ENCODE measurements at regions not wholly inside any gene's neighbourhood (a gene's known extent, or its start where the extent isn't known, plus 50 kb on each side); places are given as distances from the start of the nearest gene placed in this dataset.

- Histone ChIP-seq H2BK5ac (ENCODE audit: low read depth, low read length) (no peak overlapping the region), H3K9ac (replicated peaks in 1 of 4; ENCODE audit: extremely low read depth in 1 of 4, low read depth in 3 of 4, low read length in 3 of 4) (no peak overlapping the region), H3K4me2 (ENCODE audit: insufficient read depth in 1 of 2, low read depth in 2 of 2, low read length in 2 of 2) (no peak overlapping the region), H2BK20ac (ENCODE audit: low read length) (0 out of 2 replicates have a peak overlapping the region, but pooled peaks have one; percentile 1), H2AFZ (ENCODE audit: low read length) (peak overlapping the region; percentile 33; the same call in 1 of the 2 replicates), H3K27ac (ENCODE audit: low read depth, low read length) (no peak overlapping the region), H2BK15ac (ENCODE audit: low read length) (no peak overlapping the region), H4K5ac (ENCODE audit: insufficient read length, low read depth, low read length) (no peak overlapping the region), H3K23me2 (ENCODE audit: low read depth, low read length) (no peaks in the 10 kb centered on the region), H3K56ac (replicated peaks; ENCODE audit: insufficient read length, low read depth, low read length) (no peak overlapping the region), H2BK12ac (ENCODE audit: low read depth, low read length) (no peak overlapping the region), H3K4me3 (ENCODE audit: extremely low read depth in 1 of 4, insufficient read depth in 2 of 4, low read depth in 3 of 4, low read length in 4 of 4) (no peak overlapping the region), H3K14ac (ENCODE audit: insufficient read length) (no peak overlapping the region), H3K9me3 (ENCODE audit: insufficient read depth in 2 of 2, low read depth in 1 of 2, low read length in 1 of 2) (no peaks in the 10 kb centered on the region), H2BK120ac (replicated peaks; ENCODE audit: low read depth, low read length) (no peak overlapping the region), H3K27me3 (replicated peaks in 1 of 4; ENCODE audit: control insufficient read depth in 3 of 4, extremely low read depth in 1 of 4, insufficient read depth in 3 of 4, low read length in 3 of 4) (no peaks in the 10 kb centered on the region), H4K8ac (ENCODE audit: extremely low read depth, insufficient read depth, low read length) (no peak overlapping the region), H3K18ac (ENCODE audit: extremely low read depth, low read length) (no peak overlapping the region), H4K20me1 (replicated peaks in 1 of 2; ENCODE audit: control insufficient read depth in 1 of 2, insufficient read depth in 2 of 2, low read length in 2 of 2) (no peaks in the 10 kb centered on the region), H2AK5ac (ENCODE audit: low read depth, low read length) (no peak overlapping the region), H3K4me1 (replicated peaks in 1 of 4; ENCODE audit: control insufficient read depth in 3 of 4, insufficient read depth in 4 of 4, low read length in 3 of 4) (peaks cover 0 to 4% (median 3%) of the 10 kb centered on the region in 4 experiments; a peak in 2 of 7 replicates), H3K79me1 (ENCODE audit: low read depth, low read length) (no peaks in the 10 kb centered on the region), H3K23ac (ENCODE audit: insufficient read length) (no peak overlapping the region), H4K91ac (replicated peaks; ENCODE audit: insufficient read length, low read length) (no peak overlapping the region), H3K4ac (replicated peaks; ENCODE audit: insufficient read length, low read depth, low read length) (no peak overlapping the region), H3K36me3 (ENCODE audit: control insufficient read depth in 2 of 4, insufficient read depth in 4 of 4, low read length in 3 of 4) (no peaks in the 10 kb centered on the region), H3K79me2 (ENCODE audit: control insufficient read depth in 1 of 2, insufficient read depth in 2 of 2, low read length in 2 of 2) (no peaks in the 10 kb centered on the region)
- DNase-seq (ENCODE audit: low read depth in 1 of 2, low spot score in 2 of 2): no peak
- POLR2A ChIA-PET (ENCODE audit: partially characterized antibody): interaction anchor here (1.5 kb wide), 1 partner anchor 11 kb away, joined by 3 read pairs; no protein-coding TSS in a partner anchor
- WGBS, 2 experiments (ENCODE audit: extremely low coverage in 1 of 2, insufficient coverage in 1 of 2, insufficient read length in 1 of 2, insufficient replicate concordance in 2 of 2, low coverage in 1 of 2, low lambda C conversion rate in 2 of 2, missing lambda C conversion rate in 1 of 2): 88% methylated on average over 12 of the region's 13 CpGs; no CpG with 5 or more reads in 1 of the 2 experiments
- CTCF ChIA-PET (ENCODE audit: partially characterized antibody): interaction anchor here (0.7 to 0.9 kb wide), 2 partner anchors 17 to 123 kb away, joined by 3 to 4 read pairs; no protein-coding TSS in a partner anchor
- no peak for FAIRE-seq
- TF ChIP-seq JUN (IDR thresholded peaks at IDR 0.05; ENCODE audit: low read depth, low read length) (no peak), CHD1 (IDR thresholded peaks at IDR 0.05; ENCODE audit: low read depth, low read length) (no peak), MAX (IDR thresholded peaks at IDR 0.05) (no peak), TAF7 (optimal IDR thresholded peaks at IDR 0.05; ENCODE audit: borderline replicate concordance, low read depth, low read length) (no peak), USF2 (IDR thresholded peaks at IDR 0.05; ENCODE audit: low read length) (no peak), KDM1A (IDR thresholded peaks at IDR 0.05; ENCODE audit: borderline replicate concordance, low read length) (no peak), BCL11A (IDR thresholded peaks at IDR 0.05; ENCODE audit: low read depth in 2 of 2, low read length in 2 of 2) (no peak), CBX8 (IDR thresholded peaks at IDR 0.05; ENCODE audit: borderline replicate concordance, low read depth, low read length) (no peak), RXRA (IDR thresholded peaks at IDR 0.05; ENCODE audit: insufficient read depth, low read depth, low read length) (no peak)
Measured at GRCh38 chr1:8144323-8144722, 118.2 kb upstream of the ERRFI1 start.

Data from H1 (cell line).